ENCODE measurements at regions not wholly inside any gene's neighbourhood (a gene's known extent, or its start where the extent isn't known, plus 50 kb on each side); places are given as distances from the start of the nearest gene placed in this dataset.

DNA sequence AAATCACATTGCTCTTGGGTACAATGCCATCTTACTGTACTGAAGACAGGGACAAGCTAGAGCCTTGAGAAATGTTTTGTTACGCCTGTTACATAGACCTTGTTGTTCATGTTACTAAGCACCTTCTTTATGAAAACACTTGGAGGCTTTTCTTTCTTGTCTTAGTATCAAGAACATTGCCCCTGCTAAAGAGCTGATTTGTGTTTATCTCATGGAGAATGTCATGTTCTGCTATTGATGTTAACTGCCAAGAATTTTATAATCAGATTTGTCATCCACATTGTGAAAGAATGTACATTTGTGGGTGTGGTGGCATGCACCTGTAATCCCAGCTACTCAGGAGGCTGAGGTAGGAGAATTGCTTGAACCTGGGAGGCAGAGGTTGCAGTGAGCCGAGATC, 431.3 kb upstream of the MDFIC2 start:
- TF ChIP-seq, protein P1, sequence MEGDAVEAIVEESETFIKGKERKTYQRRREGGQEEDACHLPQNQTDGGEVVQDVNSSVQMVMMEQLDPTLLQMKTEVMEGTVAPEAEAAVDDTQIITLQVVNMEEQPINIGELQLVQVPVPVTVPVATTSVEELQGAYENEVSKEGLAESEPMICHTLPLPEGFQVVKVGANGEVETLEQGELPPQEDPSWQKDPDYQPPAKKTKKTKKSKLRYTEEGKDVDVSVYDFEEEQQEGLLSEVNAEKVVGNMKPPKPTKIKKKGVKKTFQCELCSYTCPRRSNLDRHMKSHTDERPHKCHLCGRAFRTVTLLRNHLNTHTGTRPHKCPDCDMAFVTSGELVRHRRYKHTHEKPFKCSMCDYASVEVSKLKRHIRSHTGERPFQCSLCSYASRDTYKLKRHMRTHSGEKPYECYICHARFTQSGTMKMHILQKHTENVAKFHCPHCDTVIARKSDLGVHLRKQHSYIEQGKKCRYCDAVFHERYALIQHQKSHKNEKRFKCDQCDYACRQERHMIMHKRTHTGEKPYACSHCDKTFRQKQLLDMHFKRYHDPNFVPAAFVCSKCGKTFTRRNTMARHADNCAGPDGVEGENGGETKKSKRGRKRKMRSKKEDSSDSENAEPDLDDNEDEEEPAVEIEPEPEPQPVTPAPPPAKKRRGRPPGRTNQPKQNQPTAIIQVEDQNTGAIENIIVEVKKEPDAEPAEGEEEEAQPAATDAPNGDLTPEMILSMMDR (IDR thresholded peaks at IDR 0.05; ENCODE audit: insufficient read depth, low read length, poor library complexity, severe bottlenecking): no peak
- TF ChIP-seq EZH2phosphoT487 (conservative IDR thresholded peaks at IDR 0.05; ENCODE audit: low read length): no peak

Measured in SU-DHL-6 (cell line).